ENCODE measurements at regions not wholly inside any gene's neighbourhood (a gene's known extent, or its start where the extent isn't known, plus 50 kb on each side); places are given as distances from the start of the nearest gene placed in this dataset.

DNA sequence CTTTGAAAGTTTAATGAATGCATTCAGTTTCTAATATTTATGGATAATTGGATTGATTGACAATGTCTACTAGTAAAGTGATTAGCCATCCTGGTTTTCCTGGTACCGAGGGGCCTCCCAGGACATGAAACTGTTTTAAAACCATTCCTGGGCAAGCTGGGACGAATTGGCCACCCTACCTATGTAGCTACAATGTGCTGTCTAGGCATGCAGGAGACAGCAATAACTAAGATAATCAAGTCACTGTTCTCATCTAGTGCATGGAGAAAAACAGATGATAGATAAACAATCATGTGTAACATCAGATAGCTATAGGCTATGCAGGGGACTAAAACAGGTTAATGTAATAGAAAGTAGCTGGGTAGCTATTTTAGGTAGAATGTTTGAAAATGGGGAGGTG, 67.1 kb downstream of the PMAIP1 start:
- Histone ChIP-seq H3K9me3 (ENCODE audit: control insufficient read depth, insufficient read depth, low read length) (no peaks in the 10 kb centered on the region), H3K36me3 (ENCODE audit: control insufficient read depth, insufficient read depth, low read length) (no peaks in the 10 kb centered on the region), H3K9ac (ENCODE audit: low read depth, low read length) (no peak overlapping the region), H3K4me3 (ENCODE audit: low read depth, low read length) (no peak overlapping the region), H3K4me1 (ENCODE audit: control insufficient read depth, insufficient read depth, low read length) (no peaks in the 10 kb centered on the region), H3K27me3 (ENCODE audit: control insufficient read depth, insufficient read depth, low read length) (no peaks in the 10 kb centered on the region), H3K27ac (ENCODE audit: low read depth, low read length) (no peak overlapping the region)

- Histone ChIP-seq H3K27me3 (ENCODE audit: control insufficient read depth, insufficient read depth, low read length) (no peaks in the 10 kb centered on the region), H3K9me3 (ENCODE audit: control insufficient read depth, insufficient read depth, low read length) (no peaks in the 10 kb centered on the region), H3K36me3 (ENCODE audit: control insufficient read depth, insufficient read depth, low read length) (no peaks in the 10 kb centered on the region), H3K27ac (ENCODE audit: low read depth, low read length) (no peak overlapping the region), H3K9ac (ENCODE audit: low read depth, low read length) (no peak overlapping the region), H3K4me3 (ENCODE audit: low read depth, low read length) (no peak overlapping the region), H3K4me1 (ENCODE audit: control insufficient read depth, insufficient read depth, low read length) (no peaks in the 10 kb centered on the region)
These were observed 63.4 kb downstream of the PMAIP1 start for GRCh38 chr18:59963229-59963628.

DNA sequence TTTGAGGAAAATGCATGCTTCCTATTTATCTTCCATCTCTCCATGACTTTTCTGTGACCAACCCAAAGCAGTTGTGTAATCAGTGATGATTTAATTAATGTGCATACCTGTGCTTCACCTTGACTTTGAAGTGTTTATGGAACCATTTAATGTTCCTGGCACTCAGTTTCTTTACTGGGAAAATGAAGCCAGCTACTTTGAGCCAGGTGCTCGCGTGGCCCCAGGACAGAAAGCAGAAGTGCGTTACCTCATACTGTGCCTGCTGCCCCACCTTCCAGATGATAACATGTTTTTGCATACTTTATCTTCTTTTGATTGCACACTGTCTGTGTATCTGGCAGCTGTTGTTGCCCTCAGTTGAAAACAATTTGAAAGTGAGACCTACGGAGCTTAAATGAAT, 61.3 kb downstream of the PMAIP1 start:
- Histone ChIP-seq H3K9me3 (ENCODE audit: control insufficient read depth, insufficient read depth, low read length) (no peaks in the 10 kb centered on the region), H3K9ac (ENCODE audit: low read depth, low read length) (no peak overlapping the region), H3K36me3 (ENCODE audit: control insufficient read depth, insufficient read depth, low read length) (no peaks in the 10 kb centered on the region), H3K27ac (ENCODE audit: low read depth, low read length) (no peak overlapping the region), H3K4me1 (ENCODE audit: control insufficient read depth, insufficient read depth, low read length) (no peaks in the 10 kb centered on the region), H3K27me3 (ENCODE audit: control insufficient read depth, insufficient read depth, low read length) (no peaks in the 10 kb centered on the region), H3K4me3 (ENCODE audit: low read depth, low read length) (no peak overlapping the region)

DNA sequence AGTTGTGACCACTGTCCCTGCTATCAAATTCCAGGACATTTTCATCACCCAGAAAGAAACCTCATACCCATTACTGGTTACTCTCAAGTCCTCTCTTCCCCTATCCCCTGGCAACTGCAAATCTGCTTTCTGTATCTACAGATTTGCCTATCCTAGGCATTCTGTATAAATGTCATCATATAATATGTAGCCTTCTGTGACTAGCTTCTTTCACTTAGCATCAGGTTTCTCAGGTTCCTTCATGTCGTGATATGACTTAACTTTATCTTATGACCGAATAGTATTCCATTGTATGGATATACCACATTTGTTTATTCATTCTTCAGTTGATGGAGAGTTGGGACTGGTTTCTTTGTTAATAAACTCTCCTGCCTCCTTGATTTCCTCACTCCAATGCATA, 60.5 kb downstream of the PMAIP1 start:
- no peak overlapping the region for H3K27ac ChIP-seq (ENCODE audit: low read depth, low read length)
- H3K9me3 ChIP-seq (ENCODE audit: control insufficient read depth, insufficient read depth, low read length) = no peaks in the 10 kb centered on the region
- H3K27me3 ChIP-seq (ENCODE audit: control insufficient read depth, insufficient read depth, low read length) = no peaks in the 10 kb centered on the region
- no peak overlapping the region for H3K9ac ChIP-seq (ENCODE audit: low read depth, low read length)
- no peaks in the 10 kb centered on the region for H3K4me1 ChIP-seq (ENCODE audit: control insufficient read depth, insufficient read depth, low read length)
- H3K4me3 ChIP-seq (ENCODE audit: low read depth, low read length) = no peak overlapping the region
- no peaks in the 10 kb centered on the region for H3K36me3 ChIP-seq (ENCODE audit: control insufficient read depth, insufficient read depth, low read length)

DNA sequence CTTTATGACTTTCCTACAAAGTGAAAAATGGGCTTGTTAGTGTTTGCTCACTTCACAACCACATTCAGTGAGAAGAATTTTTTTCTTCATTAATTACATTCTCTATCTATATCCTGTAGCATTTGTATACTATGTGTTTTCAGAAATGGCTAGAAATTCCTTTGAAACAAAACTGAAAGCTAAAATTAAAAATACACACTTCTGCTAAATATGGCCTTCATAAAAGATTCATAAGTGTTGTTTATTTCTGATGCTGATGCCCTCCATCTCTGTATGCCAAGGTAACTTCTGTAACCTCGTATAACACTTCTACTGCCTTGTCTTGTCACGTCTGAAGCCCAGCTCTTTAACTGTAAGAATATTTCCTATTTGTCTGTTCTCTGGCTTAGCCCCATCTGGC, 59.8 kb downstream of the PMAIP1 start:
- Histone ChIP-seq H3K4me1 (ENCODE audit: control insufficient read depth, insufficient read depth, low read length) (no peaks in the 10 kb centered on the region), H3K9ac (ENCODE audit: low read depth, low read length) (no peak overlapping the region), H3K27ac (ENCODE audit: low read depth, low read length) (no peak overlapping the region), H3K9me3 (ENCODE audit: control insufficient read depth, insufficient read depth, low read length) (no peaks in the 10 kb centered on the region), H3K27me3 (ENCODE audit: control insufficient read depth, insufficient read depth, low read length) (no peaks in the 10 kb centered on the region), H3K4me3 (ENCODE audit: low read depth, low read length) (no peak overlapping the region), H3K36me3 (ENCODE audit: control insufficient read depth, insufficient read depth, low read length) (no peaks in the 10 kb centered on the region)

DNA sequence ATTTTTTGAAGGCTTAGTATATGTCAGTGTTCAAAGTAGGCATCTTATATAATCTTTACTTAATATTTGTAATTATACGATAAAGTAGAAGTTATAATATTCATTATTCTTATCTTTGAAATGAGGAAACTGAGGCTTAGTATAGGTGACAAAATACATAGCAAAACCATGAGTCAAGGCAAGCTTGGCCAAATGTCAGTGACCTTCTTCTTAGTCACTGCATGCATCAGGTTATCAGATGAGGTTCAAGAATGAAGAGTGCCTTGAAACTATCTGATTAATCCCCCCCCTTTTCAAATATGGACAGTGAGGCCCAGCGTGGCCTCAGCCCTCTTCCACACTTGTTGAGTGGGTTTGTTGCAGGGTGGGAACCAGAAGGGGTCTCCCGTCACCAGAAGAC, 59.3 kb downstream of the PMAIP1 start:
- Histone ChIP-seq H3K36me3 (ENCODE audit: control insufficient read depth, insufficient read depth, low read length) (no peaks in the 10 kb centered on the region), H3K4me1 (ENCODE audit: control insufficient read depth, insufficient read depth, low read length) (no peaks in the 10 kb centered on the region), H3K9me3 (ENCODE audit: control insufficient read depth, insufficient read depth, low read length) (no peaks in the 10 kb centered on the region), H3K9ac (ENCODE audit: low read depth, low read length) (no peak overlapping the region), H3K27ac (ENCODE audit: low read depth, low read length) (no peak overlapping the region), H3K27me3 (ENCODE audit: control insufficient read depth, insufficient read depth, low read length) (no peaks in the 10 kb centered on the region), H3K4me3 (ENCODE audit: low read depth, low read length) (no peak overlapping the region)

GRCh38 chr18:59957957-59958356, 58.2 kb downstream of the PMAIP1 start:
- Histone ChIP-seq H3K27me3 (ENCODE audit: control insufficient read depth, insufficient read depth, low read length) (no peaks in the 10 kb centered on the region), H3K27ac (ENCODE audit: low read depth, low read length) (no peak overlapping the region), H3K4me1 (ENCODE audit: control insufficient read depth, insufficient read depth, low read length) (no peaks in the 10 kb centered on the region), H3K9me3 (ENCODE audit: control insufficient read depth, insufficient read depth, low read length) (no peaks in the 10 kb centered on the region), H3K4me3 (ENCODE audit: low read depth, low read length) (no peak overlapping the region), H3K36me3 (ENCODE audit: control insufficient read depth, insufficient read depth, low read length) (no peaks in the 10 kb centered on the region), H3K9ac (ENCODE audit: low read depth, low read length) (no peak overlapping the region)

DNA sequence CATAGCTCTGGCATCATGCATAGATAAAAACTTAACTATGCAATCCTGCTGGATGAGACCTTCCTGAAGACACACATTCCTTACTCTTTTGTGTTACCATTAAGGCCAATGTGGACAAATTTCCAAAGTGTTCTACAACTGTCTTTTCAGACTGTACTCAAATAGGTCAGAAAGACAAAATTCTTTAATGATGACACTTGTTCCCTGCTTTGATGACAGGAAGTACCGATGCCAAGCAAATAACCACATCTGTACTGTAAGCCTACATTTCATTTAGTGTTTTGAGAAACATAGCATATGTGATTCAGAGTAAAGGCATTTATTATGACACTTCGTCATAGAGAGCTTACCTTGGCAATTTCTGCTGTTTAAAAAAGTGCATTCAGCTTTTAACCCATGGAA, 55.0 kb downstream of the PMAIP1 start:
- Histone ChIP-seq H3K9me3 (ENCODE audit: control insufficient read depth, insufficient read depth, low read length) (no peaks in the 10 kb centered on the region), H3K27ac (ENCODE audit: low read depth, low read length) (no peak overlapping the region), H3K4me3 (ENCODE audit: low read depth, low read length) (no peak overlapping the region), H3K27me3 (ENCODE audit: control insufficient read depth, insufficient read depth, low read length) (no peaks in the 10 kb centered on the region), H3K4me1 (ENCODE audit: control insufficient read depth, insufficient read depth, low read length) (no peaks in the 10 kb centered on the region), H3K36me3 (ENCODE audit: control insufficient read depth, insufficient read depth, low read length) (no peaks in the 10 kb centered on the region), H3K9ac (ENCODE audit: low read depth, low read length) (no peak overlapping the region)

DNA sequence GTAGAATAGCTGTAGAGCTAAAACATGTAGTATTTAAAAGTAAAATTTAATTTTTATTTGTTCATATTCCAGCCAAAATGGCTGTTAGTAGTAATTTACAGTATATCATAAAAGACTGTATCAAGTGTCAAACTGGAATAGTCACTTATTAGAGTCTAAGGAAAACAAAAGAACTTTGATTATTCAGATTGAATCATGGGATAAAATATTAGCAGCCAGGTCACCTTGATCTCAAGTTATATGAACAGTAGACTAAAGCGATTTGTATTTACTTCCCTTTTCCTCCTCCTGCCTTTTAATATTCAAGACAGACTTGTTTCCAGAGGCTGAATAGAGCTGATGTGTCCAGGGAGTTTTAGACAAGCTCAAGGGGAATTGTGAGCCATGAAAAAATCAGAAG, 54.4 kb downstream of the PMAIP1 start:
- no peaks in the 10 kb centered on the region for H3K4me1 ChIP-seq (ENCODE audit: control insufficient read depth, insufficient read depth, low read length)
- H3K27me3 ChIP-seq (ENCODE audit: control insufficient read depth, insufficient read depth, low read length) = no peaks in the 10 kb centered on the region
- no peak overlapping the region for H3K9ac ChIP-seq (ENCODE audit: low read depth, low read length)
- H3K27ac ChIP-seq (ENCODE audit: low read depth, low read length) = no peak overlapping the region
- H3K9me3 ChIP-seq (ENCODE audit: control insufficient read depth, insufficient read depth, low read length) = no peaks in the 10 kb centered on the region
- H3K36me3 ChIP-seq (ENCODE audit: control insufficient read depth, insufficient read depth, low read length) = no peaks in the 10 kb centered on the region
- no peak overlapping the region for H3K4me3 ChIP-seq (ENCODE audit: low read depth, low read length)
